ENCODE measurements at regions not wholly inside any gene's neighbourhood (a gene's known extent, or its start where the extent isn't known, plus 50 kb on each side); places are given as distances from the start of the nearest gene placed in this dataset.

DNA sequence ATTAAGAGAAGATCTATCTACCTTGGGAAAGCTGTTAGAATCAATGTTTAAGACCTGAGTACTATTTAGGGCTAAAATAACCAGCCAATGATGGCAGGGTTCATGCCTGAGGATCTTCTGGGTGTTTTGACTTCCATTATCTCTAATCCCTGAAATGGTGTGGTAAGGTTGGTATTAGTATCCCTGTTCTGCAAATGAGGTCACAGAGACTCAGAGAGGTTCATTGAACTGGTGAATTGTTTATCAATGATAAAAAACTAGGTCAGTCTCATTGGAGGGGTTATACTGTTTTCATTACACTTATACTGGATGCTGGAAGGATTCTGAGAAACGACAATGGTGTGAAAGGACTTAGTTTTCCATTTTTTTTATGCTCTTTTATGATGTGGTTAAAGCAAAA lies 264.8 kb downstream of the KLF5 start:
- TF ChIP-seq, protein P1, sequence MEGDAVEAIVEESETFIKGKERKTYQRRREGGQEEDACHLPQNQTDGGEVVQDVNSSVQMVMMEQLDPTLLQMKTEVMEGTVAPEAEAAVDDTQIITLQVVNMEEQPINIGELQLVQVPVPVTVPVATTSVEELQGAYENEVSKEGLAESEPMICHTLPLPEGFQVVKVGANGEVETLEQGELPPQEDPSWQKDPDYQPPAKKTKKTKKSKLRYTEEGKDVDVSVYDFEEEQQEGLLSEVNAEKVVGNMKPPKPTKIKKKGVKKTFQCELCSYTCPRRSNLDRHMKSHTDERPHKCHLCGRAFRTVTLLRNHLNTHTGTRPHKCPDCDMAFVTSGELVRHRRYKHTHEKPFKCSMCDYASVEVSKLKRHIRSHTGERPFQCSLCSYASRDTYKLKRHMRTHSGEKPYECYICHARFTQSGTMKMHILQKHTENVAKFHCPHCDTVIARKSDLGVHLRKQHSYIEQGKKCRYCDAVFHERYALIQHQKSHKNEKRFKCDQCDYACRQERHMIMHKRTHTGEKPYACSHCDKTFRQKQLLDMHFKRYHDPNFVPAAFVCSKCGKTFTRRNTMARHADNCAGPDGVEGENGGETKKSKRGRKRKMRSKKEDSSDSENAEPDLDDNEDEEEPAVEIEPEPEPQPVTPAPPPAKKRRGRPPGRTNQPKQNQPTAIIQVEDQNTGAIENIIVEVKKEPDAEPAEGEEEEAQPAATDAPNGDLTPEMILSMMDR (IDR thresholded peaks at IDR 0.05): no peak
- TF ChIP-seq POLR2A (IDR thresholded peaks at IDR 0.05): no peak

Data from body of pancreas (tissue), 4 donors.